Muscle of leg (tissue), 3 donors: ENCODE measurements at regions not wholly inside any gene's neighbourhood (a gene's known extent, or its start where the extent isn't known, plus 50 kb on each side); places are given as distances from the start of the nearest gene placed in this dataset.

ENCODE experiments used
- DNase-seq: peaks from one replicate; pipeline ENCODE4 v3.0.0; 2013
- H3K27ac ChIP-seq: one replicate; pipeline ENCODE4 v1.5.1; 2013; ENCODE audit warnings: mild to moderate bottlenecking, low read length, control low read depth
- H3K27me3 ChIP-seq: one replicate; pipeline ENCODE4 v1.6.1; 2013; ENCODE audit warnings: low read length; ENCODE audit not compliant: control insufficient read depth, insufficient read depth
- H3K36me3 ChIP-seq: one replicate; pipeline ENCODE4 v1.6.1; 2013; ENCODE audit warnings: low read length; ENCODE audit not compliant: control insufficient read depth, insufficient read depth
- H3K4me1 ChIP-seq: one replicate; pipeline ENCODE4 v1.6.1; 2013; ENCODE audit warnings: low read length; ENCODE audit not compliant: control insufficient read depth, insufficient read depth
- H3K4me3 ChIP-seq: one replicate; pipeline ENCODE4 v1.5.1; 2013; ENCODE audit warnings: low read length, control low read depth
- H3K9me3 ChIP-seq: replicated peaks from 2 replicates; pipeline ENCODE4 v1.6.1; 2013; ENCODE audit warnings: low read depth, low read length; ENCODE audit not compliant: control insufficient read depth
- WGBS: methylation state at CpG from one replicate; pipeline ENCODE4 v1.1.5; 2013; ENCODE audit warnings: missing lambda C conversion rate; ENCODE audit not compliant: insufficient coverage; 5-methylcytosine and 5-hydroxymethylcytosine counted together

- no peaks in the 10 kb centered on the region for H3K4me1 ChIP-seq
- H3K9me3 ChIP-seq: no peaks in the 10 kb centered on the region
- no peak overlapping the region for H3K4me3 ChIP-seq
- DNase-seq: no peak
- H3K27me3 ChIP-seq: no peaks in the 10 kb centered on the region
- no CpG with 5 or more reads among the region's 4 CpGs for WGBS
- H3K27ac ChIP-seq: no peak overlapping the region
- H3K36me3 ChIP-seq: no peaks in the 10 kb centered on the region
Measured at GRCh38 chr13:85710545-85710944, 88.7 kb downstream of the SLITRK6 start.

GRCh38 chr13:85709721-85710120, 89.5 kb downstream of the SLITRK6 start:
- no CpG with 5 or more reads among the region's 1 CpG for WGBS

DNA sequence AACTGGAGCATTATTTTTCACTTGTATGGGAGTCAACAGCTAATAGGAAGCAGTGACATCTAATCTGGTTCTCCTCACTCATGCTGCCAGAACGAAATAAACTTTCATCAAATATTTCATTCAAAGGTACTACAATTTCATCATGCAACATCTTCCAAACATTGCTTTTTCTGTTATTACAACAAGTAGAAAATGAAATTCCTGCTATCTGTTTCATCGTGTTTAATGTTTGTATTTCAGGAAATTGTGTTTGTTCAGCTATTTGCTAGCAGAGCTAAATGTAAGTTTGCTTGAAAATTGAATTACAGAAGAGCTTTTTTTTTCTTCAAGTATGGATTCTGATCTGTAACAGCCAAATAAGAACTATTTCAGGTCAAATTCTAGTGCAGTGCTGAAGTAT, 90.1 kb downstream of the SLITRK6 start:
- Histone ChIP-seq H3K36me3 (no peaks in the 10 kb centered on the region), H3K4me3 (no peak overlapping the region), H3K4me1 (no peaks in the 10 kb centered on the region), H3K9me3 (no peaks in the 10 kb centered on the region), H3K27ac (no peak overlapping the region), H3K27me3 (no peaks in the 10 kb centered on the region)
- no peak for DNase-seq
- no CpG with 5 or more reads among the region's 2 CpGs for WGBS

More at GRCh38 chr13:85709721-85710120, 89.5 kb downstream of the SLITRK6 start:
- Histone ChIP-seq H3K36me3 (no peaks in the 10 kb centered on the region), H3K9me3 (no peaks in the 10 kb centered on the region), H3K4me1 (no peaks in the 10 kb centered on the region), H3K27me3 (no peaks in the 10 kb centered on the region), H3K4me3 (no peak overlapping the region), H3K27ac (no peak overlapping the region)
- DNase-seq: no peak

GRCh38 chr13:85700906-85701305, 98.3 kb downstream of the SLITRK6 start:
- no peak overlapping the region for H3K27ac ChIP-seq
- no peaks in the 10 kb centered on the region for H3K4me1 ChIP-seq
- WGBS: 100% methylated on average over 2 of the region's 4 CpGs

GRCh38 chr13:85698256-85698655, 101.0 kb downstream of the SLITRK6 start:
- Histone ChIP-seq H3K9me3 (no peaks in the 10 kb centered on the region), H3K36me3 (no peaks in the 10 kb centered on the region), H3K4me3 (no peak overlapping the region), H3K27me3 (no peaks in the 10 kb centered on the region), H3K27ac (no peak overlapping the region), H3K4me1 (no peaks in the 10 kb centered on the region)
- DNase-seq: no peak
- 50% methylated on average over 2 of the region's 4 CpGs for WGBS

More at GRCh38 chr13:85700906-85701305, 98.3 kb downstream of the SLITRK6 start:
- DNase-seq: no peak
- H3K36me3 ChIP-seq: no peaks in the 10 kb centered on the region
- H3K4me3 ChIP-seq: no peak overlapping the region
- no peaks in the 10 kb centered on the region for H3K27me3 ChIP-seq
- no peaks in the 10 kb centered on the region for H3K9me3 ChIP-seq

DNA sequence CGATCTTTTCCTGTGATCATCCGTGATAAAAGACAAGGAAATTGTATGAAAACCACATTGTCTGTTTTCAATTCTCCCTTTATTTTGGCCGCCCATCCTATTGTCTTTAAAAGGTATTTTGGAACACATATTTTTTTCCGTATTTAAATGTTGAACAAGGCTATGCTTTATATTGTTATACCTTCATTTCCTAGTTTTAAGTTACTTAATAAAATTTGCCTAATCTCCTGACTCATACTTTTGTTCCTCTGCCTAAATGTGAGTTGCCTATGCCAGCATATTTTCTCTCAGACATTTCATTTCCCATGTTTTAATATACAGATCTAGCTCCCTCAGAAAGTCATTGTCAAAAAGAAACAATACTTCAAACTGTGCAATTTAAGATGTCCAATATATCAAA, 104.2 kb downstream of the SLITRK6 start:
- DNase-seq: peak; percentile 55
- WGBS: no CpG with 5 or more reads among the region's 4 CpGs

DNA sequence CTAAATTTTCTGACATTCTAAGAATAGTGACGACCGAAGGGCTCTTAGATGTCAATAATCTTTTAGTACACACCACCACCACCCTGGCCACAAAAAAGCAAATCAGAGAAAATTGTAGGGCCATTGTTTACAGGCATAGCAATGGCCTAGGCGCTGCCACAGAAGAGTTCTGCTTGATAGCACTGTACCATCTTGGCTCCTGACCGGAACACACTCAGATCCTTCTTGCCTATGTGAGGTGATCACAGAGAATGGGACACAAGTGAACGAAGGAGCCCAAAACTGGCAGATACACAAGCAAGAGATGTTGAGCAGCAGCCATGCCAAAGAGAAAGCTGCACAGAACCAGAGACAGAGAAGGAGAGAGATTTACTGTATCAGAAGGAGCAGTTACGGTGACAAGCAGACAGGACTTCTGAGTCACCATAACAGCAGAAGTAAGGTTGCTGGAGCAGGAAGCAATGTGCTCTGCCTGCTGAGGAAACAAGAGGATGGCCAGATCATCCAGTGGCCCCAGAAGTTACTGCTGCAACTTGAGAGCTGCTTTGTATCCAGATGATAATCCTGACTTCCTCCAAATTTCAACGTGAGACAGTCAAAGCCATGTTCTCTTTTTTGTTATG, 105.2 kb downstream of the SLITRK6 start:
- Histone ChIP-seq H3K27me3 (no peaks in the 10 kb centered on the region), H3K27ac (no peak overlapping the region), H3K4me1 (no peaks in the 10 kb centered on the region), H3K4me3 (no peak overlapping the region), H3K9me3 (no peaks in the 10 kb centered on the region), H3K36me3 (no peaks in the 10 kb centered on the region)
- DNase-seq: peak; percentile 28
- WGBS: 82% methylated on average over 4 of the region's 7 CpGs

More for the DNA sequence above, 104.2 kb downstream of the SLITRK6 start:
- Histone ChIP-seq H3K36me3 (no peaks in the 10 kb centered on the region), H3K27ac (no peak overlapping the region), H3K9me3 (no peaks in the 10 kb centered on the region), H3K27me3 (no peaks in the 10 kb centered on the region), H3K4me1 (no peaks in the 10 kb centered on the region), H3K4me3 (no peak overlapping the region)

- no peaks in the 10 kb centered on the region for H3K9me3 ChIP-seq
- no peaks in the 10 kb centered on the region for H3K36me3 ChIP-seq
- no peak overlapping the region for H3K27ac ChIP-seq
- DNase-seq: no peak
- H3K4me3 ChIP-seq: no peak overlapping the region
- no peaks in the 10 kb centered on the region for H3K4me1 ChIP-seq
- H3K27me3 ChIP-seq: no peaks in the 10 kb centered on the region
- whole genome bisulfite sequencing: no CpG with 5 or more reads among the region's 1 CpG
Measured at GRCh38 chr13:85690368-85690767, 108.9 kb downstream of the SLITRK6 start.

GRCh38 chr13:85685436-85685835, 113.8 kb downstream of the SLITRK6 start:
- Histone ChIP-seq H3K4me1 (no peaks in the 10 kb centered on the region), H3K9me3 (no peaks in the 10 kb centered on the region), H3K27ac (no peak overlapping the region), H3K27me3 (no peaks in the 10 kb centered on the region), H3K36me3 (no peaks in the 10 kb centered on the region), H3K4me3 (no peak overlapping the region)
- no CpG with 5 or more reads among the region's 1 CpG for WGBS
- peak; percentile 86 for DNase-seq

DNA sequence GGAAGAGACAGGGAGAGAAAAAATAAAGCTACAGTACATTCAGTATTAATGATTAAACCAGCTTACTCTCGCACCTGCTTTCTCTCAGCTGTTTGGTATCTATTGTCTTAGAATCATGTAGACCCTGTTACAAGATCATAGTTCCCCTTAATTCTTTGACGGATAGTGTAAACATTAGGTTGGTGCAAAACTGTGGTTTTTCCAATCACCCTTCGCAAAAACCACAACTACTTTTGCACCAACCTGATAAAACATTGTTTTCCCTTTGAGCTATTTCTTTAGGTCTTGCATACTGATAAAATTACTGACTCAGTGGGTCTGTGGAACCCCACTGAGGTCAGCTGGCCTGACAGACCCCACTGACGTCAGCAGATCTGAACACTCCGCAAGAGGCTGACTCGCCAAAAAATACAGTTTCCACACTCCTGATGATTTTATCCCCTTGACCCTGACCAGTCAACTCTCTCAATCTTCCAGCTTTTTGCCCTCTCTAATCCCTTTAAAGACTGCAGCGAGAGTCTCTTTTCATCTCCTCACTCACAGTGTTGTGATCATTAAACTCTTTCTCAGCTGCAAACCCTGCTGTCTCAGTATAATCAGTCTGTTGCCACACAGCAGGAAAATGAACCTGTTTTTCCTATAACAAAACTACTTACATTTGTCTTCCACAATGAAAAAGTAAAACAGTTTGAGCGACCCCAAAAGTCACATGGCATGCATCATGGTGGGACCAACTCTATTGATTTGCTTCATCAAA, 123.9 kb downstream of the SLITRK6 start:
- H3K36me3 ChIP-seq: no peaks in the 10 kb centered on the region
- no peaks in the 10 kb centered on the region for H3K9me3 ChIP-seq
- no peaks in the 10 kb centered on the region for H3K4me1 ChIP-seq
- H3K27me3 ChIP-seq: no peaks in the 10 kb centered on the region
- no peak overlapping the region for H3K27ac ChIP-seq
- no peak overlapping the region for H3K4me3 ChIP-seq
- DNase-seq: no peak
- WGBS: 76% methylated on average over 4 of the region's 8 CpGs
